SK-N-SH (cell line): ENCODE measurements at regions not wholly inside any gene's neighbourhood (a gene's known extent, or its start where the extent isn't known, plus 50 kb on each side); places are given as distances from the start of the nearest gene placed in this dataset.

Experiments used
- CTCF ChIA-PET: fragments of 300-600, 350-600 bp; formaldehyde crosslinking; extraction: SDS; loops from one replicate; lab custom pipeline; 2021; lab: Yijun Ruan, JAX
- POLR2A ChIA-PET: fragments of 350-600 bp; sonication (Branson Sonifier 250); formaldehyde crosslinking; extraction: SDS; loops from one replicate; lab custom pipeline; 2020; ENCODE audit warnings: antibody characterized with exemption, inconsistent platforms; lab: Yijun Ruan, JAX
- DNase-seq: peaks from one replicate; pipeline ENCODE4 v3.0.0; 2012
- H2AFZ ChIP-seq: fragments of 200-600 bp; sonication (generic); 2 replicates; pipeline ENCODE4 v1.8.1; 2016; ENCODE audit warnings: antibody characterized with exemption, mild to moderate bottlenecking, low read depth
- H3F3A ChIP-seq: fragments of 200-600 bp; sonication (generic); replicated peaks from 2 replicates; pipeline ENCODE3; 2016; ENCODE audit warnings: antibody characterized with exemption, mild to moderate bottlenecking; ENCODE audit not compliant: insufficient read depth
- H3K27ac ChIP-seq, 2 experiments: fragments of 200-500 bp in 1 of 2; fragments of 200-600 bp in 1 of 2; sonication (Bioruptor generic) in 1 of 2; sonication (generic), shearing (Covaris generic) in 1 of 2; 2 replicates each; pipeline versions ENCODE4 v1.5.1 to v1.6.1; 2014 to 2016; ENCODE audit warnings: low read depth in 2 of 2, inconsistent platforms in 1 of 2, low read length in 1 of 2, mild to moderate bottlenecking in 1 of 2, mixed read lengths in 1 of 2
- H3K27me3 ChIP-seq: fragments of 200-600 bp; sonication (generic), shearing (Covaris generic); 2 replicates; pipeline ENCODE4 v1.6.1; 2016; ENCODE audit warnings: mixed run types; ENCODE audit not compliant: insufficient read depth
- H3K36me3 ChIP-seq, 2 experiments: fragments of 200-500 bp in 1 of 2; fragments of 200-600 bp in 1 of 2; sonication (Bioruptor generic) in 1 of 2; sonication (generic) in 1 of 2; replicated peaks in 1 of 2; 2 replicates each; pipeline versions ENCODE3 to v1.5.1; 2014 to 2016; ENCODE audit warnings: low read length in 1 of 2, mild to moderate bottlenecking in 1 of 2; ENCODE audit not compliant: insufficient read depth in 2 of 2, control insufficient read depth in 1 of 2
- H3K4me1 ChIP-seq, 2 experiments: fragments of 200-500 bp in 1 of 2; fragments of 200-600 bp in 1 of 2; sonication (Bioruptor generic) in 1 of 2; sonication (generic), shearing (Covaris generic) in 1 of 2; 2 replicates each; pipeline versions ENCODE4 v1.5.1 to v1.6.1; 2014 to 2016; ENCODE audit warnings: low read depth in 1 of 2, low read length in 1 of 2, mixed run types in 1 of 2; ENCODE audit not compliant: insufficient read depth in 2 of 2, control insufficient read depth in 1 of 2
- H3K4me2 ChIP-seq: fragments of 200-600 bp; sonication (generic), shearing (Covaris generic); 2 replicates; pipeline ENCODE4 v1.6.1; 2017; ENCODE audit warnings: mixed run types
- H3K4me3 ChIP-seq, 2 experiments: fragments of 200-500 bp in 1 of 2; fragments of 200-600 bp in 1 of 2; sonication (Bioruptor generic) in 1 of 2; sonication (generic), shearing (Covaris generic) in 1 of 2; 2 replicates each; pipeline versions ENCODE4 v1.5.1 to v1.8.1; 2014 to 2016; ENCODE audit warnings: low read depth in 2 of 2, inconsistent platforms in 1 of 2, low read length in 1 of 2, mild to moderate bottlenecking in 1 of 2, mixed read lengths in 1 of 2, moderate library complexity in 1 of 2
- H3K79me2 ChIP-seq: fragments of 200-600 bp; sonication (generic); 2 replicates; pipeline ENCODE4 v1.8.1; 2017; ENCODE audit warnings: mild to moderate bottlenecking; ENCODE audit not compliant: insufficient read depth
- H3K9ac ChIP-seq: fragments of 200-600 bp; sonication (generic); 2 replicates; pipeline ENCODE4 v1.6.1; 2017; ENCODE audit warnings: mixed run types
- H3K9me2 ChIP-seq: fragments of 200-600 bp; sonication (generic); 2 replicates; pipeline ENCODE4 v1.6.1; 2017; ENCODE audit warnings: mixed run types
- H3K9me3 ChIP-seq: fragments of 200-600 bp; sonication (generic); 2 replicates; pipeline ENCODE4 v1.6.1; 2017; ENCODE audit warnings: mixed run types, mild to moderate bottlenecking, moderate library complexity
- H4K20me1 ChIP-seq: fragments of 200-600 bp; sonication (generic); 2 replicates; pipeline ENCODE4 v1.6.1; 2017; ENCODE audit warnings: mild to moderate bottlenecking, mixed run types; ENCODE audit not compliant: insufficient read depth
- EP300 ChIP-seq, 2 experiments: IDR thresholded peaks; 2 replicates each; pipeline versions ENCODE4 v1.4.0 to v1.6.1; 2012; ENCODE audit warnings: borderline replicate concordance in 1 of 2, low read depth in 1 of 2, low read length in 1 of 2
- FOSL2 ChIP-seq: IDR thresholded peaks from 2 replicates; pipeline ENCODE4 v1.4.0; 2012; ENCODE audit warnings: low read depth, mild to moderate bottlenecking, moderate library complexity, borderline replicate concordance
- FOXJ3 ChIP-seq: sonication (generic); formaldehyde crosslinking; IDR thresholded peaks from 2 replicates; pipeline ENCODE4 v1.5.1; 2020; ENCODE audit warnings: mild to moderate bottlenecking, missing genetic modification reagents
- FOXM1 ChIP-seq: IDR thresholded peaks from 2 replicates; pipeline ENCODE4 v1.4.0; 2012; ENCODE audit warnings: low read depth, mild to moderate bottlenecking
- JUND ChIP-seq: IDR thresholded peaks from 2 replicates; pipeline ENCODE4 v1.4.0; 2012
- MAX ChIP-seq: IDR thresholded peaks from 2 replicates; pipeline ENCODE4 v1.4.0; 2012; ENCODE audit warnings: low read depth
- MEF2A ChIP-seq: IDR thresholded peaks from 2 replicates; pipeline ENCODE4 v1.4.0; 2012; ENCODE audit warnings: low read depth, borderline replicate concordance
- RAD21 ChIP-seq: IDR thresholded peaks from 2 replicates; pipeline ENCODE4 v1.6.1; 2012; ENCODE audit warnings: mild to moderate bottlenecking, low read length
- RCOR1 ChIP-seq: fragments of 150-350 bp; IDR thresholded peaks from 2 replicates; pipeline ENCODE4 v1.6.1; 2017; ENCODE audit warnings: antibody characterized with exemption, low read length
- RFX5 ChIP-seq: IDR thresholded peaks from 2 replicates; pipeline ENCODE4 v1.6.1; 2012; ENCODE audit warnings: mild to moderate bottlenecking, improper control_type of control experiment, low read length
- RXRA ChIP-seq: IDR thresholded peaks from 2 replicates; pipeline ENCODE4 v1.4.0; 2012; ENCODE audit warnings: low read depth, mild to moderate bottlenecking, borderline replicate concordance
- SMC3 ChIP-seq: IDR thresholded peaks from 2 replicates; pipeline ENCODE4 v1.6.1; 2012; ENCODE audit warnings: low read depth, low read length, improper control_type of control experiment
- TCF12 ChIP-seq: IDR thresholded peaks from 2 replicates; pipeline ENCODE4 v1.4.0; 2012
- YY1 ChIP-seq: IDR thresholded peaks from 2 replicates; pipeline ENCODE4 v1.4.0; 2012; ENCODE audit warnings: low read depth, mild to moderate bottlenecking
- WGBS: methylation state at CpG from one replicate; pipeline ENCODE4 v1.1.6; 2017; ENCODE audit warnings: low lambda C conversion rate; 5-methylcytosine and 5-hydroxymethylcytosine counted together
- TF ChIP-seq, protein P1 (sequence below): IDR thresholded peaks from 2 replicates; pipeline ENCODE4 v1.4.0; 2012; ENCODE audit warnings: low read depth, borderline replicate concordance
- TF ChIP-seq, protein P2 (sequence below): IDR thresholded peaks from 2 replicates; pipeline ENCODE4; 2012
- TF ChIP-seq, protein P3 (sequence below): IDR thresholded peaks from 2 replicates; pipeline ENCODE4 v1.6.1; 2012; ENCODE audit warnings: mild to moderate bottlenecking, low read depth, low read length, moderate library complexity
- TF ChIP-seq, protein P4 (sequence below): IDR thresholded peaks from 2 replicates; pipeline ENCODE4 v1.4.0; 2012; ENCODE audit warnings: low read depth, borderline replicate concordance
- TF ChIP-seq, protein P5 (sequence below): fragments of 150-350 bp; IDR thresholded peaks from 2 replicates; pipeline ENCODE4 v1.6.1; 2017; ENCODE audit warnings: antibody characterized with exemption, low read length, low read depth, borderline replicate concordance

DNA sequence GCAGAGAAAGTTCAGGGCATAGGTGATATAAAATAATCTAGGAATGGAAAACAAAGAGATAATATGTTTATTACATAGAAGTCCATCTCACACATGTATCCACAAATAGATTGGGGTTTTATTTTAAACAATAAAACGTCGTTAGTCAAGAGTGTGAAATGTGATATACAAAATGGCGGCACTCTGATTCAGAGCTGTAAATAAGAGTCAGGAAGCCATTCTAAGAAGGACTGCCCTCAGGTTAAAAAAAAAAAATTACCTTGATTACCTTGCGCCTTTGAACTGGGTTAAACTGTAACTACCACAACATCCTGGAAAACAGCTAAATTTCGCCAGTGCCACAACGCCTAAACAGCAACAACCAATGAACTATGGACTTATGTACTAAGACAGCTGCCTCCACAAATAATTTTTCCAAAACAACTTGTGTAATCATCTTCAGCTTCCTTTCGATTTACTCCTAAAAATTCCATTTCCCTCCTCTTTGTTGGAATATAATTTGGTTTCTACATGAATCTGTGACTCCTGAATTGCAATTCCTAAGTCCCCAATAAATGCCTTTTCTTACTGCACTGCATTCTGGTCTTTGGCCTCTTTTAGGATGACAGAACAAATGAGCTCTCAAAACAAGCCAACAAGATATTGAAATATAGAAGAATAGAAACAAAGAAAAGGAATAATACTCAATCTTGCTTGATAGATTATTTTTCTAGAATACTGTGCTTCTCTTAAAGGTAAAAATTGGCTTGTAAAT is 1019.5 kb upstream of the MAP3K7 start (continued):
- TF ChIP-seq, protein P1, sequence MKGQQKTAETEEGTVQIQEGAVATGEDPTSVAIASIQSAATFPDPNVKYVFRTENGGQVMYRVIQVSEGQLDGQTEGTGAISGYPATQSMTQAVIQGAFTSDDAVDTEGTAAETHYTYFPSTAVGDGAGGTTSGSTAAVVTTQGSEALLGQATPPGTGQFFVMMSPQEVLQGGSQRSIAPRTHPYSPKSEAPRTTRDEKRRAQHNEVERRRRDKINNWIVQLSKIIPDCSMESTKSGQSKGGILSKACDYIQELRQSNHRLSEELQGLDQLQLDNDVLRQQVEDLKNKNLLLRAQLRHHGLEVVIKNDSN, result no peak
- TF ChIP-seq, protein P2, sequence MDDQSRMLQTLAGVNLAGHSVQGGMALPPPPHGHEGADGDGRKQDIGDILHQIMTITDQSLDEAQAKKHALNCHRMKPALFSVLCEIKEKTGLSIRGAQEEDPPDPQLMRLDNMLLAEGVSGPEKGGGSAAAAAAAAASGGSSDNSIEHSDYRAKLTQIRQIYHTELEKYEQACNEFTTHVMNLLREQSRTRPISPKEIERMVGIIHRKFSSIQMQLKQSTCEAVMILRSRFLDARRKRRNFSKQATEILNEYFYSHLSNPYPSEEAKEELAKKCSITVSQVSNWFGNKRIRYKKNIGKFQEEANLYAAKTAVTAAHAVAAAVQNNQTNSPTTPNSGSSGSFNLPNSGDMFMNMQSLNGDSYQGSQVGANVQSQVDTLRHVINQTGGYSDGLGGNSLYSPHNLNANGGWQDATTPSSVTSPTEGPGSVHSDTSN, result no peak

- no peaks in the 10 kb centered on the region for H3K9me3 ChIP-seq
- no peak for TF ChIP-seq RFX5
- TF ChIP-seq SMC3, result no peak
- TF ChIP-seq, protein P3, sequence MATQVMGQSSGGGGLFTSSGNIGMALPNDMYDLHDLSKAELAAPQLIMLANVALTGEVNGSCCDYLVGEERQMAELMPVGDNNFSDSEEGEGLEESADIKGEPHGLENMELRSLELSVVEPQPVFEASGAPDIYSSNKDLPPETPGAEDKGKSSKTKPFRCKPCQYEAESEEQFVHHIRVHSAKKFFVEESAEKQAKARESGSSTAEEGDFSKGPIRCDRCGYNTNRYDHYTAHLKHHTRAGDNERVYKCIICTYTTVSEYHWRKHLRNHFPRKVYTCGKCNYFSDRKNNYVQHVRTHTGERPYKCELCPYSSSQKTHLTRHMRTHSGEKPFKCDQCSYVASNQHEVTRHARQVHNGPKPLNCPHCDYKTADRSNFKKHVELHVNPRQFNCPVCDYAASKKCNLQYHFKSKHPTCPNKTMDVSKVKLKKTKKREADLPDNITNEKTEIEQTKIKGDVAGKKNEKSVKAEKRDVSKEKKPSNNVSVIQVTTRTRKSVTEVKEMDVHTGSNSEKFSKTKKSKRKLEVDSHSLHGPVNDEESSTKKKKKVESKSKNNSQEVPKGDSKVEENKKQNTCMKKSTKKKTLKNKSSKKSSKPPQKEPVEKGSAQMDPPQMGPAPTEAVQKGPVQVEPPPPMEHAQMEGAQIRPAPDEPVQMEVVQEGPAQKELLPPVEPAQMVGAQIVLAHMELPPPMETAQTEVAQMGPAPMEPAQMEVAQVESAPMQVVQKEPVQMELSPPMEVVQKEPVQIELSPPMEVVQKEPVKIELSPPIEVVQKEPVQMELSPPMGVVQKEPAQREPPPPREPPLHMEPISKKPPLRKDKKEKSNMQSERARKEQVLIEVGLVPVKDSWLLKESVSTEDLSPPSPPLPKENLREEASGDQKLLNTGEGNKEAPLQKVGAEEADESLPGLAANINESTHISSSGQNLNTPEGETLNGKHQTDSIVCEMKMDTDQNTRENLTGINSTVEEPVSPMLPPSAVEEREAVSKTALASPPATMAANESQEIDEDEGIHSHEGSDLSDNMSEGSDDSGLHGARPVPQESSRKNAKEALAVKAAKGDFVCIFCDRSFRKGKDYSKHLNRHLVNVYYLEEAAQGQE, result no peak
- TF ChIP-seq RCOR1, result no peak
- TF ChIP-seq MAX, result no peak
- TF ChIP-seq FOSL2, result no peak
- TF ChIP-seq, protein P1, result no peak
- TF ChIP-seq TCF12, result no peak
- TF ChIP-seq YY1, result no peak
- TF ChIP-seq, protein P4, sequence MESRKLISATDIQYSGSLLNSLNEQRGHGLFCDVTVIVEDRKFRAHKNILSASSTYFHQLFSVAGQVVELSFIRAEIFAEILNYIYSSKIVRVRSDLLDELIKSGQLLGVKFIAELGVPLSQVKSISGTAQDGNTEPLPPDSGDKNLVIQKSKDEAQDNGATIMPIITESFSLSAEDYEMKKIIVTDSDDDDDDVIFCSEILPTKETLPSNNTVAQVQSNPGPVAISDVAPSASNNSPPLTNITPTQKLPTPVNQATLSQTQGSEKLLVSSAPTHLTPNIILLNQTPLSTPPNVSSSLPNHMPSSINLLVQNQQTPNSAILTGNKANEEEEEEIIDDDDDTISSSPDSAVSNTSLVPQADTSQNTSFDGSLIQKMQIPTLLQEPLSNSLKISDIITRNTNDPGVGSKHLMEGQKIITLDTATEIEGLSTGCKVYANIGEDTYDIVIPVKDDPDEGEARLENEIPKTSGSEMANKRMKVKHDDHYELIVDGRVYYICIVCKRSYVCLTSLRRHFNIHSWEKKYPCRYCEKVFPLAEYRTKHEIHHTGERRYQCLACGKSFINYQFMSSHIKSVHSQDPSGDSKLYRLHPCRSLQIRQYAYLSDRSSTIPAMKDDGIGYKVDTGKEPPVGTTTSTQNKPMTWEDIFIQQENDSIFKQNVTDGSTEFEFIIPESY, result no peak
- TF ChIP-seq, protein P5, sequence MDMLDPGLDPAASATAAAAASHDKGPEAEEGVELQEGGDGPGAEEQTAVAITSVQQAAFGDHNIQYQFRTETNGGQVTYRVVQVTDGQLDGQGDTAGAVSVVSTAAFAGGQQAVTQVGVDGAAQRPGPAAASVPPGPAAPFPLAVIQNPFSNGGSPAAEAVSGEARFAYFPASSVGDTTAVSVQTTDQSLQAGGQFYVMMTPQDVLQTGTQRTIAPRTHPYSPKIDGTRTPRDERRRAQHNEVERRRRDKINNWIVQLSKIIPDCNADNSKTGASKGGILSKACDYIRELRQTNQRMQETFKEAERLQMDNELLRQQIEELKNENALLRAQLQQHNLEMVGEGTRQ, result no peak
- no peak for TF ChIP-seq EP300 (IDR thresholded peaks at IDR 0.05; ENCODE audit: borderline replicate concordance in 1 of 2, low read depth in 1 of 2, low read length in 1 of 2)
- TF ChIP-seq, protein P2, result no peak
- TF ChIP-seq FOXM1, result no peak
- no peak for TF ChIP-seq RAD21
- TF ChIP-seq JUND, result no peak
- no peak for TF ChIP-seq MEF2A
- TF ChIP-seq FOXJ3 (CRISPR knock-in tag), result no peak
- no peak for TF ChIP-seq RXRA
- ChIA-PET CTCF (no interaction called here), POLR2A (no interaction called here)
- DNase-seq, result no peak
- H3K36me3 ChIP-seq, result no peaks in the 10 kb centered on the region
- WGBS, result 4% methylated on average over 2 of the region's 2 CpGs
- H3K27me3 ChIP-seq, result no peaks in the 10 kb centered on the region
- H3F3A ChIP-seq, result no peaks in the 10 kb centered on the region
- no peak overlapping the region for H3K9ac ChIP-seq
- H3K79me2 ChIP-seq, result no peaks in the 10 kb centered on the region
- no peaks in the 10 kb centered on the region for H4K20me1 ChIP-seq
- H2AFZ ChIP-seq, result no peak overlapping the region
- H3K4me3 ChIP-seq, result no peak overlapping the region
- no peak overlapping the region for H3K27ac ChIP-seq
- H3K9me2 ChIP-seq, result no peaks in the 10 kb centered on the region
- no peak overlapping the region for H3K4me2 ChIP-seq
- H3K4me1 ChIP-seq, result no peaks in the 10 kb centered on the region
These were observed 1013.7 kb upstream of the MAP3K7 start for GRCh38 chr6:91600561-91600960.
